HepG2 (cell line): ENCODE measurements at regions not wholly inside any gene's neighbourhood (a gene's known extent, or its start where the extent isn't known, plus 50 kb on each side); places are given as distances from the start of the nearest gene placed in this dataset.

Source experiments
- EZH2 ChIP-seq: conservative IDR thresholded peaks from 2 replicates; pipeline ENCODE4 v1.6.1; 2012; ENCODE audit warnings: mild to moderate bottlenecking, low read depth, low read length, moderate library complexity
- ZNF530 ChIP-seq: sonication (generic); formaldehyde crosslinking; IDR thresholded peaks from 2 replicates; pipeline ENCODE4 v1.5.0; 2020; ENCODE audit warnings: low read depth, mild to moderate bottlenecking, missing genetic modification reagents

DNA sequence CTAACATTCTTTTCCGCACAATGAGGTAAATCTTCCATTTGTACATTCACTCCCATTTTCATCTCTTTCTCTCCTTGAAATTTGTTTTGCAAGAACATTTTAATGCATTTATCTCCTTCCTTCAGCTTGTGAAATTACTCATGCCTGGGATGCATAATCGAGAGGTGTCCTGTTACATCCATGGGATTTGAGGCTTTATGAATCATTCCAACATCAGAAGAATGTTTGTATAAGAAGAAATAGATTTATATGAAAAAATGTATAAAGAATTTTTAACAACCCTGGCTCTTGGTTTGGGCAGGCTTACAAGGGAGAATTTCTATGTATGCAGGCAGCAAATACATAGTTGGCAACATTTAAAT lies 93.2 kb upstream of the MBNL1 start:
- TF ChIP-seq EZH2 (no peak), ZNF530 (no peak)
